HEK293T (cell line): ENCODE measurements at regions not wholly inside any gene's neighbourhood (a gene's known extent, or its start where the extent isn't known, plus 50 kb on each side); places are given as distances from the start of the nearest gene placed in this dataset.

Experiments used
- ARNT ChIP-seq: fragments of 450-650 bp; IDR thresholded peaks from 2 replicates; pipeline ENCODE4 v1.6.1; 2017; ENCODE audit warnings: mild to moderate bottlenecking
- SP1 ChIP-seq: fragments of 450-650 bp; IDR thresholded peaks from 2 replicates; pipeline ENCODE4 v1.6.1; 2017
- ZNF384 ChIP-seq: fragments of 450-650 bp; IDR thresholded peaks from 2 replicates; pipeline ENCODE4 v1.6.1; 2016

DNA sequence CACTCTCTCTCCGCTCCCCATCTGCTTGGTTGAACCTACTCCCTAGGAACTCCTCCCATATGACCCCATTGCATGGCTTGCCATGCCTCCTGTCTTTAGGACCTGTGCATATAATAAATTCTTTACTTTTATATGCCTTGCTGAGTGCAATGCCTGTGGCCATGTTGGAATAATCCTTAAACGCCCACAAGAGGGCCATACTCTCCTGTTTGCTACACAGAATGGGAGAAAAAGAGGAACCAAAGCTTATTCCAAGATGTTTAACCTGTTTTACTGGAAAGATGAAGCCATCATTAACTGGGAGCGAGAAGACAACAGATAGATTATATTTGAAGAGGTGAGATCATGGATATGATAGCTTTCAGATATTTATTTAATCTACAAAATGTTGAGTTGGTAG lies 1097.8 kb downstream of the NAALADL2 start:
- TF ChIP-seq ZNF384 (no peak), SP1 (no peak), ARNT (no peak)
